Omental fat pad (tissue), 3 donors: ENCODE measurements at regions not wholly inside any gene's neighbourhood (a gene's known extent, or its start where the extent isn't known, plus 50 kb on each side); places are given as distances from the start of the nearest gene placed in this dataset.

ENCODE experiments used
- ATAC-seq: fragments of 150-250 bp; one replicate; pipeline ENCODE4 v1.9.1; 2016; ENCODE audit warnings: mild to moderate bottlenecking, moderate library complexity; ENCODE audit not compliant: low FRiP score
- DNase-seq: peaks from one replicate; pipeline ENCODE4 v3.0.0-alpha.2; 2019; ENCODE audit warnings: low spot score
- TF ChIP-seq, protein P1 (sequence below), 3 donors: fragments of 450-650 bp; IDR thresholded peaks; one replicate each; pipeline ENCODE4 v1.5.1; 2016 to 2017; ENCODE audit warnings: antibody characterized with exemption in 3 of 3, mild to moderate bottlenecking in 3 of 3, moderate library complexity in 2 of 3

DNA sequence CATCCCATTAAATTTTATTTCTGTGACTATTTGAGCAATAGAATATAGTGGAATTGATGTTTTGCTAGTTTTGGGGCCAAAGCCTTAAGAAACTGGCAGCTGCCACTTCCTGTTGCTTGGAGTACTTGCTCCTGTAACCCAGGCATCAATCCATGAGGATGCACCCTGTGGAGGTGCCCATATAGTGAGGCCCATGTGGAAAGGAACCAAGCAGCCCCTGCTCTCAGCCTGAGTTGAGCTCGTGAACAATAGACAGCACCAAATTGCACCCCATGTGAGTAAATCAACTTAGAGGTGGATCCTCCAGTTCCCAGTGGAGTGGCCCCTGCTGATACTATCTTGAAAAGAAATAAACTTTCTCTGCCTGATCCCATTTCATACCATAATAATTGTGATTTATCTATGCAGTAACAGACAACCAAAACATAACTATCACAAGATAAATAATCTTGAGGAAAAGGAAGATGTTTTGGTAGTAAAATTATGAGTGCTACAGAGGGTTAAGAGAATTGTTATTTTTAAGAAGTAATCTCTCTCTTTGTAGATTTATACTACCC lies 481.9 kb downstream of the TBC1D32 start:
- TF ChIP-seq, protein P1, sequence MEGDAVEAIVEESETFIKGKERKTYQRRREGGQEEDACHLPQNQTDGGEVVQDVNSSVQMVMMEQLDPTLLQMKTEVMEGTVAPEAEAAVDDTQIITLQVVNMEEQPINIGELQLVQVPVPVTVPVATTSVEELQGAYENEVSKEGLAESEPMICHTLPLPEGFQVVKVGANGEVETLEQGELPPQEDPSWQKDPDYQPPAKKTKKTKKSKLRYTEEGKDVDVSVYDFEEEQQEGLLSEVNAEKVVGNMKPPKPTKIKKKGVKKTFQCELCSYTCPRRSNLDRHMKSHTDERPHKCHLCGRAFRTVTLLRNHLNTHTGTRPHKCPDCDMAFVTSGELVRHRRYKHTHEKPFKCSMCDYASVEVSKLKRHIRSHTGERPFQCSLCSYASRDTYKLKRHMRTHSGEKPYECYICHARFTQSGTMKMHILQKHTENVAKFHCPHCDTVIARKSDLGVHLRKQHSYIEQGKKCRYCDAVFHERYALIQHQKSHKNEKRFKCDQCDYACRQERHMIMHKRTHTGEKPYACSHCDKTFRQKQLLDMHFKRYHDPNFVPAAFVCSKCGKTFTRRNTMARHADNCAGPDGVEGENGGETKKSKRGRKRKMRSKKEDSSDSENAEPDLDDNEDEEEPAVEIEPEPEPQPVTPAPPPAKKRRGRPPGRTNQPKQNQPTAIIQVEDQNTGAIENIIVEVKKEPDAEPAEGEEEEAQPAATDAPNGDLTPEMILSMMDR (IDR thresholded peaks at IDR 0.05) = no peak
- DNase-seq (no peak), ATAC-seq (no peak)

DNA sequence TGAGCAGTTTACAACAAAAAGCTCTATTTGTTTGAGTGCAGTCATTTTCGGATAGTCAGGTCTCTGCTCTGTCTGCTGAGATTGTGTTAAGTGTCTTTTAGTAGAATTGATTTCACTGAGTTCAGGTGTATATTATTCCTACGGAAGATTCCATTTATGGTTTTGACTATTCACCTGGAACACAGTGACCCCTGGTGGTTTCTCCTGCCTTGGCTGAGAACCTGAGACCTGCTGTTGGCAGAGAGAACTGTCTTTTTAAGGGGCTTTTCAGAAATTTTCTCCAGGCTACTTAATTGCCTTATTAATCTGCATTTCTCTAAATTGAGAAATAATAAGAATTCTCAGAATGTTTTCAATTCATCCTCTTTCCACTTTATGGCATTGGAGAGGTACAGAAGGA lies 508.0 kb downstream of the TBC1D32 start:
- ATAC-seq = no peak
- no peak for DNase-seq
- TF ChIP-seq, protein P1 (IDR thresholded peaks at IDR 0.05) = no peak

DNA sequence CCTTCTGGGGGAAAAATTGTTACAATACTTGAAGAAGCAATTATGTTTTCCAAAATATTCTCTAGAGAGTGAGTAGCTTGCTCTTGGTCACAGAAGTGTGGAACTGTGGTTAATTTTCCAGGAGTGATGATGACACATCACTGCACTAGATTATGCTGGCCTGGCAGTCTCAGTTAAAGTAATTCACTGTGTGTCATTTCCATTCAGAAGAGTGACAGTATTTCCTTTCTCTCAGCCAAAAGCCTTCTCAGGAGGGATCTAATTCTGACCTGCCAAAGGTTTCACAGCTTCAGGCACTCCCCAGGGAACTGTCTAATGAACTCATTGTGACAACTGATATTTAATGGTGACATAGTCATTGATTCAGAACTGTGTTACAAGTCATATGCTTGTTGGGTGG lies 517.5 kb downstream of the TBC1D32 start:
- ATAC-seq = no peak
- no peak for DNase-seq
- TF ChIP-seq, protein P1 (IDR thresholded peaks at IDR 0.05) = no peak

DNA sequence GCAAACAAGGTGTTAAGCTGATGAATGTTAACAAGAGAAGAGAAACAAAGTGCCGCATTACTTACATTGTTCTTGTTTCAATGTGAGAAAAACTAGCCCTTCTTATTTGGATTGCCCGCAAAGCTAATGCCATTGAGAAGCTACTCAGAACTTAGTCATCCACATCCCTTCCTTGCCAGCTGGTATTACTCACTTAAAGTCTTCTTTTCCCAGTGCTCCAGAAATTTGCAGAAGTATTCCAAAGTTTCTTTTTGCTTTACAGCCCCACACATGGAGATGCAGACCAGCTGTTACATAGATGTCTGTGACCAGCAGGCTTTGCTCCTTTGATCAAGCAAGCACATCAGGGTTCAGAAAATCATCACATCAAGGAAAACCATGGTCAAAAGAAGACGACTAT lies 529.0 kb downstream of the TBC1D32 start:
- DNase-seq = no peak
- no peak for ATAC-seq
- TF ChIP-seq, protein P1 (IDR thresholded peaks at IDR 0.05) = no peak

DNA sequence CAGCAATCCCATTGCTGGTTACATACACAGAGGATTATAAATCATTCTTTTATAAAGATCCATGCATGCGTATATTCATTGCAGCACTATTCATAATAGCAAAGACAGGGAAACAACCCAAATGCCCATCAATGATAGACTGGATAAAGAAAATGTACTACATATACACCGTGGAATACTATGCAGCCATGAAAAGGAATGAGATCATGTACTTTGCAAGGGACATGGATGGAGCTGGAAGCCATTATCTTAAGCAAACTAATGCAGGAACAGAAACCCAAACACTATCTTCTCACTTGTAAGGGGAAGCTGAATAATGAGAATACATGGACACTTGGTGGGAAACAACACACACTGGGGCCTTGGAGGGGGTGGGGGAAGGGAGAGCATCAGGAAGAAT lies 529.7 kb downstream of the TBC1D32 start:
- DNase-seq (no peak), ATAC-seq (no peak)
- TF ChIP-seq, protein P1 (IDR thresholded peaks at IDR 0.05) = no peak

DNA sequence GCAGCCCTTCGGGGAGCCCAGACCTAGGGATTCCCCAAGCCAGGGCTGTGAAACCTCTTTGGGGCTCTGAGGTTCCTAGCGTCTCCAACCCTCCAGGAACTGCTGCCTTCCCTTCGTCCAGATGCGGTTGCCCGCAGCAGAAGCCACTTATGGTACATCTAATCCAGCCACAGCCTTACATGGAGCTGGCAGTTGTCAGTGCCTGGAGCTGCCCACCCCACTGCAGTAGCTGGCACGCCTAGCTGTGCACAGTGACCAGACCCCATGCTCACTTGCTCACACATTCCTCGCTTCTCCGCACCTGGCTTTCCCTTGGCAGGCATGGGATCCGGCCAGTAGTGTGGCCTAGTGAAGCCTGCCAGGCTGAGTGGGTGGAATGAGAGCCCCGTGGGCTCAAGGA lies 547.6 kb downstream of the TBC1D32 start:
- no peak for ATAC-seq
- TF ChIP-seq, protein P1 (IDR thresholded peaks at IDR 0.05) = no peak
- DNase-seq = no peak

DNA sequence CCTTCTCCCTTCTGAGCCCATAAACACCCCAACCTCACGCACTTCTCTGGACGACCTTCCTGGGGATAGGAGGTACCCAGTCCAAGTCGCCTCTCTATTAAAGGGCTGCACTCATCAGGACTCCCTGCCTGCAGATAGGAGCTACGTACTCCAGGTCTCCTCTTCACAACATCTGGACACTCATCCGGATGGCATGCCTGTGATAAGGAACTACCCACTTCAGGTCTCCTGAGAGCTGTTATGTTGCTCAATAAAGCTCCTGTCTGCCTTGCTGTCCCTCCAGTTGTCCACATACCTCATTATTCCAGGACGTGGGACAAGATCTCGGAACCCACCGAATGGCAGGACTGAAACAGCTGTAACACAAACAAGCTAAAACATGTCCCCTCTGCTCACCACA lies 548.0 kb downstream of the TBC1D32 start:
- DNase-seq (no peak), ATAC-seq (no peak)
- TF ChIP-seq, protein P1 (IDR thresholded peaks at IDR 0.05) = no peak
